Activated CD4-positive, CD25-positive, alpha-beta regulatory T cell treated with anti-CD3 and anti-CD28 coated beads, Interleukin-2, amount 50 U/mL, for 24 hours (primary cell): ENCODE measurements at regions not wholly inside any gene's neighbourhood (a gene's known extent, or its start where the extent isn't known, plus 50 kb on each side); places are given as distances from the start of the nearest gene placed in this dataset.

Experiments used
- ATAC-seq, 2 donors: fragments of 150-1000 bp; cut with Tn5 transposase; one replicate each; pipeline ENCODE4 v1.10.0; 2021; ENCODE audit warnings: mild to moderate bottlenecking in 1 of 2, moderate library complexity in 1 of 2

GRCh38 chr20:41939659-41940058, 321.5 kb upstream of the CHD6 start:
- ATAC-seq, result no peak

GRCh38 chr20:41938353-41938752, 320.2 kb upstream of the CHD6 start:
- no peak for ATAC-seq

DNA sequence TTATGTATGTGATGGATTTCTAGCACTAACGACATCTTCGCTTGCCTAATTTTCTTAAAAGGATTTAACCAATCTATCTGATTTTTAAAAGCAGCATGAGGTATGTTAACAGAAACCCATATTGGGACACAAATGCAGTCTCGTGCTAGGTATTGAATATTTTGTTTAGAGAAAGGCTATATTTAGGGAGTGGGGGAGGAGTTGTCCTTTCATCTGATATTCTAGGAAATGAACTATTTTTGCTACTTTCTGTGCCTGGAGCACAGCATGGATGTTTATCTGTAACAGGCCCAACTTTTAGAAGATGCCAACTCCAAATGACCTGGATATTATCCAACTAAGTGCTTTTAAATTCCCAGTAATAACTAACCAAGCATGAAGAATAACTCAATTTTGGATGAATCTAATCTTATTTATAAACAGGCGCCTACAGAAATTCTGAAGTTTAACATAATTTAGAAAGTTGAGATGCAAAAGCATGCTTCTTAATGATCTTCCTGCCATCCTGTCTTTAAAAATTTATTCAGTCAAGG, 317.1 kb upstream of the CHD6 start:
- ATAC-seq, result no peak

DNA sequence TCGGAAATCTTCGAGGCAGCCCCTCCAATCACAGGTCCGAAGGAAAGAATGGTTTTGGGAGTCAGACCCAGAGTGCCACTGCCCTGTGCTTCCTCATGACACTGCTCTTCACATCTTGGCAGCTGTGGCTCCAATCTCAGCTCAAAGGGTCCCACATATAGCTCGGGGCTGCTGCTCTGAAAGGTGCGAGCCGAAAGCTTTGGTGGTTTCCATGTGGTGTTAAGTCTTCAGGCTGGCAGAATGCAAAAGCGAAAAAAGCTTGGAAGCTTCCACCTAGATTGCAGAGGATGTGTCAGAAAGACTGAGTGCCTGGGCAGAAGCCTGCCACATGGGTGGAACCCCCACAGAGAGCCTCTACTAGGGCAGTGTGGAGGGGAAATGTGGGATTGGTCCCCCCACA, 314.3 kb upstream of the CHD6 start:
- no peak for ATAC-seq

DNA sequence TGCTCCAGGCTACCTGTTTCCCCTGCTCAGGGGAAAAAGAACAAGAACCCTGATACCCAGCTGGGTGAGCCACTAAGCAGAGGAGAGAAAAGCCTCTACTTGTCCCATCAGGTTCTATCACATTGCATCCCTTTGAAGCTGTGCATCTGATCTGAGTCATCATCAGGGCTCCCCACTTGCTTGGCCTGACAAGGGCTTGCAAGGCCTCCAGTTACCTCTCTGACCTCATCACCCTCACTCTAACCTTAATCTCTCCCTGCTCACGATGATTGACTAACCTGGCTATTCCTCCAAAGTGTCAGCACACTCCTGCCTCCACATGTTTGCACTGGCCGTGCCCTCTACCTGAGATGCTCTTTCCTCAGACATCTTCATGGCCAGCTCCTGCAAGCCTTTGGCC, 309.5 kb upstream of the CHD6 start:
- no peak for ATAC-seq

- no peak for ATAC-seq
These were observed 309.0 kb upstream of the CHD6 start for GRCh38 chr20:41927189-41927588.

DNA sequence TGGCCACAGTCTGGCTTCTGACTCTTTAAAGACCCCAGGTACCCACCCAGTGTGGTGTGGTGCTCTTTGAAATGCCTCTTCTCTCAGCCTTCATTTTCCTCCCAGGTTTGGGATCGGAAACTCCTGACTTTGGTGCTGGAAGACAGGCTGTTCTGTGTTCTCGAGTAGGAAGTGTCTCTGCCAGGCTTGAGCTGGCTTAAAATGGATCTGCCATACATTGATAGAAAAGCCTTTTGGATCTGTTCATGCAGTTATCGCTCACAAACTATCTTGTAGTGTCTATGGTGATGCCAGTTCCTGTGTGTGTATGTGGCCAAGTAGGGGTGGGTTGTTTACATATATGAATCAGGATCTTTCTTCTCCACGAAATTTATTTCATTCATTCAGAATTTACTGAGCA, 307.3 kb upstream of the CHD6 start:
- no peak for ATAC-seq

DNA sequence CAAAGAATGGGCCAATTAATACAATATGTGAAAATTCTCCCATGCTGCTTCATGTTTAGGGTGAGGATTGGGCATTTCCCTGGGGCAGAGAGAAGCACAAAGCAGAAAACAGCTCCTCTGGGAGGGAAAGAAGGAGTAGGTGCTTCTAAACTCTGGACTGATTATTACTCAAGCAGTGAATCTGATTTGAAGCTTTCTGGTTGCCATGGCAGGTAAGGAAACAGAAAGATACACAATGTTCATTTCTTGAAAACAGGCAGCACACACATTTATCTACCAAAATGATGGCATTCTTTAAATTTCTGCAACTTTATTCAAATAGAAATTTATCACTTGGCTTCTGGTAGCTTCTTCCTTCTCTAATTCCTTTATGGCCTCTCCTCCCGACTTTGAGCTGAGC, 305.4 kb upstream of the CHD6 start:
- no peak for ATAC-seq

DNA sequence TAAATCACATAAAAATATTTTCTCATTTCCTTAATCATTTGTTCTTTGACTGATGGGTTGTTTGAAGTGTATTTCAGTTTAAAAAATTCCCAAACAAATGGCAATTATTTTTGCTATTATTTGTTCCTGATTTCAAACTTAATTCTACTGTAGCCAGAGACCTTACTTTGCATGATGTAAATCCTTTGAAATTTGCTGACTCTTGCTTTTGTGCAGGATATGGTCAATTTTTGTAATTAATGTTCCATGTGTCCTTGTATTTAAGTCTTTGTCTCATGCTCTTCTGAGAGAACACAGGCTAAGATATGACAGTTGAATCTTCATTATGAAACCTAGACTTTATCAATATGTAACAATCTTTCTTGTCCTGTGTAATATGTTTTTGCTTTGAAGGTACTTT, 295.0 kb upstream of the CHD6 start:
- no peak for ATAC-seq

GRCh38 chr20:41910558-41910957, 292.4 kb upstream of the CHD6 start:
- no peak for ATAC-seq

DNA sequence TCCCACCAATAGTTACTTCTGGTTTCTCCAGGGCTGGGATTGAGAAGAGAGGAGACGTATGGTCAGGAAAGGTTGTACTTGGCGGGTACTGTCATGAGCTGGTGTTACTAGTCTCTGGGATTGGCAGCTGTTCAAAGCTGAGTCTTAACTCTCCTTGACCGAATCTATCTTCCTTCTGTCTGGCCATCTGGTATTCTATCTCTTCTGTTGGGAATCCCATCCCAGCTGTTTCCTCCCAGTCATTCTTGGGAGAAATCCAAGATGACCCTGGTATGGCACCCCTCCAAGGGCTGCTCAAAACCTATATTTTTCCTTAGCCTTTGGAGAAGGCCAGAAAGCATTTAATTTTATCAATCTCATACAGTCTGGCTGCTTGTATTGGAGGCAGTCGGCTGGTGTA, 287.0 kb upstream of the CHD6 start:
- no peak for ATAC-seq

DNA sequence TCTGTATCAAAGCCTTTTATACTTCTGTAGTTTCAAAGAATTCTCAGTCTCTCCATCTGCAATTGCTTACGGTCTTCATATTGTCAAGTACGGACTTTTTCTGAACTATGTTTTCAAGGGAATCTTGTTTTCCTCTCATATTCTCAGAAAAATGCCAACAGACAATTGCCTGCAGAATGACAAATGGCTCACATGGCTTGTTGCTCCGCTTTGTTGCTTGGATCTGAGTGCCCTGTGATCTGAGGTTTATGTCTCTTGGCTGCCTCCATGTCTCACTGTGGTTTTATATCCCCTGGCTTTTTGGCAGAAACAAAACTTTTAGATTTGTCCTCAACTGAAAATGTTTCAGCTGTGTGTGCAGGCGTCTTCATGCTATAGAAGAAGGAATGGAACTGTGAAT, 285.4 kb upstream of the CHD6 start:
- ATAC-seq, result no peak

DNA sequence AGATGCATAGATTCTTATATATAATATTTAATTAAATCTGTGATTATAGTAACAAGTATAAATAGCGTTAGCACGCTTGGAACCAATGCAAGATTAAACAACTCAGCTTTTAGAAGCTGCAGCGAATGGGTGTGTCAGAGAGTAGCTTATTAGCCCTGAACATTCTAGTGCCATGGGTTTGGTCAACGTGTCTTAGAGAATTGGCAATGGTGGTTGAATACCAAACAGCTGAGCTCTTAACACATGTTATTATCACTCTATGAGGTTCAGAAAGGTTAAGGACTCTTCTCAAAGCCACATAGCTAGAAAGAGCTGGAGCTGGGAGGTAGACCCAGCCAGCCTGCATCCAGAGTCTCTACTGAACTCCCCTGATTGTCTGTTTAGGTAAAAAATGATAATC, 284.2 kb upstream of the CHD6 start:
- ATAC-seq, result no peak

GRCh38 chr20:41900201-41900691, 282.1 kb upstream of the CHD6 start:
- ATAC-seq, result no peak

GRCh38 chr20:41897708-41898107, 279.5 kb upstream of the CHD6 start:
- ATAC-seq, result no peak

DNA sequence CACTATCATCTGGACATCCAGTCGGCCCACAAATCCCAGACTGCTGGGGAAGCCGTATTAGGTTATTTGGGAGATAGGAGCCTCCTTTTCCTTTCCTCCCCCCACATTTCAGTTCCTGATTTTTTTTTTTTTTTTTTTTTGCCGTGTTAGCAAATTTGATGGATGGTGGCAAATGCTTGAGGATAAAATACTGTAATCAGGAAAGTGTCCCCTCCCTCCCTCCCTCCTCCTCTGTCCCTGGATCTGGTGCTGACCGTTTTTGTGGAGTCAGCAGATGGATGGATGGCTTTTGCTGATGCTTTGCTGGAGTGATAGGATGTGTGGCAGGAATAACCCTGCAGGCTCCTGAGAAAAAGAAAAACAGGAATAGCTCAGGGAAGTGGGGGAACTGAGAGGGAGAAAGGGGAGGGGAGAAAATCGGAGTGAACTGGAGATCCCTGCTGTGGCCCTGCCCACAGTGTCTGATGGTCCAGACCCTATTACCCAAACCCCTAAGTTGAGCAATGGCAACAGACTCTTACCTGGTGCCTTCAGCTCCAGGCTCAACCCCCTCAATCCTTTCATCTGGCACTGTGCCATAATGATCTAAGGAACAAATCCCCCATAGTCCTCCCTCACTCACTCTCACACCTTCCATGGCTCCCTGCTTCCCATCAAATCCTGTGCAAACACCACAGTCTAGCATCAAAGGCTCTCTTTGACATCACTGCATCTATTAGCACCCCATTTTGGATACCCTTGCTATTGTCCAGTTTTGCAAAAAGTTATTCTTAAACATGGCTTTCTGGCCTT, 277.3 kb upstream of the CHD6 start:
- no peak for ATAC-seq

DNA sequence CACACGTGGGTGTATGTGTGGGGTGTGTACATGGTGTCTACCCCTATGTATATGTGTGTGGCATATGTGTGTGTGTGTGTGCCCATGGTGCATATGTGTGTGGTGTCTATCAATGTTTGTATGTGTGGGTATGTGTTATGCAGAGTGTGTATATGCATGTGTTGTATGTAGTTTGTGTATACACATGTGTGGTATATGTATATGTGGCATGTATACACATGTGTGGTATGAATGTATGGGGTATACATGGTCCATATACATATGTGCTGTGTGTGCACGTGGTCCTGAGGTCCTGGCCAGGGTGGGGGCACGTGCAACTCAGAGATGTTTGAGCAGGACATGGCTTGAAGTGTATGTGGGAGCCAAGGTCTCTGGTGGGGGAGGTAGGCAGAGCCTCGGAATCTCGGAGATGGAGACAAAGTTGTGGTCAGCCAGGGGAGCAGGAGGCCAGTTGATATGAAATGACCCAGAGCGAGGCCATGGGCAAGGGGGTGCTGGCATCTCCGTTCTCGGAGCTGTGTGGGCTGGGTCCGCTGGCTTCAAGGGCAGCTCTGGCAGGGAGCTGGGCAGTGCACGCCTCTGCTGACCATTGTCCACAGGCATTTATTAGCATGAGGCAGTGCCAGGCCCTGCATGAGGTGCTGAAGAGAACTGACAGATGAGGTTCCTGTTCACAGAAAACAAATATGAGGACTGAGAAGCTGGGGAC, 276.2 kb upstream of the CHD6 start:
- ATAC-seq, result no peak

GRCh38 chr20:41892031-41892430, 273.9 kb upstream of the CHD6 start:
- ATAC-seq, result no peak

- ATAC-seq, result no peak
These were observed 271.7 kb upstream of the CHD6 start for GRCh38 chr20:41889844-41890224.

DNA sequence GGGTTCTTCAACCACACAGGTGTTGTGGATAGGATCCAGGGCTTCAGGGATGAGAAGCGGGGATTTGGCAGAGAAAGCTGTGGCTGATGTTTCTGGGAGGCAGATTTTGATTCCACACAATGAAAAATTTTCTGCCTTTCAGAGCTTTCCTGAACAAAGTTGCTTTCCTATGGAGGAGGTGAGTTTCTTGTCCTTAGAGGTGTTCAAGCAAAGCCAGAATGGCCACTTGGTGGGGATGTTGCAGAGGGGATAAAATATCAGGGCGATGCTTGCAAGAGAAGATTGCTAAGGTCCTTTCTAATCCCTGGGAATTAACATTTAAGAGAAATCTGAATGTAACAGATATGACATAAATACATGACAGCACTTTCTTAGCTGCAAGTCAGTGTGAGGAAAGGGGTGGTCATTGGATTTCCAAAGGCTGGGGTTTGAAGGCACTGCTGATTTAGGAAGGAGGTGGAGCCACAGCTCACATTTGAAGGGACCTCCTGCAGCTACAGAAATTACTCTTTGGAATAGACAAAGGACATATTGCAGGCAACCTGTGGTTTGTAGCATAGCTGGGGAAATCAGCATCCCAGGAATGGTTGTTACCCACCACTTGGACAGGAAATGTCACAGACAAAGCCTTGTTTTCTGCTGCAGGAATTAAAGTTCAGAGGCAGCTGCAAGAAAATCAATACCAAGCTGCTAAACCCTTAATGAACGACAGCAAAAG, 271.1 kb upstream of the CHD6 start:
- no peak for ATAC-seq

DNA sequence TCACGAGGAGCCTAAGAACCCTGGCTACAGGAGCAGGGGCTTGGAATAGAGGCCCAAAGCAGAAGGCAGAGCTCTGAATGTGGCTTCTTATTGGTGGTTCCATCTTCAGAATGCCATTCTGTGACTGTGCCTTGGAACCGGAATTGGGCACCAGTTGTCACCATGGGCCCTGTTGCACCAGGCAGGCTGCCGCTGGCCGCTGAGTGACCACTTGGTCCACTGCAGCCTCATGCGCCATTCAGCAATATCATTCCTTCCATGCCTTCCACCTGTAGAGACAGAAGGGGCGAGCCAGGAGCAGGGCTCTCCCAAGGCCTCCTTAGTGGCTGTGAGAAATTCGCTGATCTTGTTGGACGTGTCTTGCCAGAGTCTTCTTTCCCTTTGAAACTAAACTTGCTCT, 270.3 kb upstream of the CHD6 start:
- no peak for ATAC-seq

GRCh38 chr20:41887500-41887899, 269.3 kb upstream of the CHD6 start:
- no peak for ATAC-seq

DNA sequence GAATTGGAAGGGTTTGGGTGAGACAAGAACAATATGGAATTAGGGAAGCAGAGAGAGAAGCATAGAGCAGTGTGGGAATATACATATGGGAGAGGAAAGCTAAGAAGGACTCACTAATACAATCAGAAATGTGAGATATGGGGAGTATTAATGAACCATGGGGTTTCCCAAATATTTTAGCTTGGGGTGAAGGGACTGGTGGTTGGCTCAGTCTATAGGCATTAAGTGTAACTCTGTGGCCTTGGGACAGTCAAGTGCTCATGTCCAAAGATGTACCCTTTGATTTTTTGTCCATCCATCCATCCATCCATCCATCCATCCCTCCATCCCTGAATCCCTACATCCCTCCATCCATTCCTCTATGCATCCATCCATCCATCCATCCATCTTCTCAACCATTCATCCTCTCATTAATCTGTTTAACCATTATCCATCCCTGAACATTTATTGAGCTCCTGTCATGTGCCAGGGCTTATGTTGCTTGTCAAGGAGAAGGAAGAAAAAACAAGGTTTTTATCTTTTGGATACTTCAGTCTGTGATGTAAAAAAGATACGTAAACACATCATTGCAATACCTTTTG, 263.4 kb upstream of the CHD6 start:
- ATAC-seq, result no peak
